Lung (tissue), 11 donors: ENCODE measurements at regions not wholly inside any gene's neighbourhood (a gene's known extent, or its start where the extent isn't known, plus 50 kb on each side); places are given as distances from the start of the nearest gene placed in this dataset.

Source experiments
- ATAC-seq: fragments of 200-7000 bp; cut with Tn5 transposase; one replicate; pipeline ENCODE4 v1.9.1; 2020; ENCODE audit warnings: moderate number of reproducible peaks; ENCODE audit not compliant: insufficient read depth, low FRiP score
- DNase-seq, 3 donors: peaks; one replicate each; pipeline ENCODE4 v3.0.0-alpha.2; 2013 to 2017
- H3K27ac ChIP-seq, 2 donors: one replicate each; pipeline ENCODE4 v1.5.1; 2013; ENCODE audit warnings: mild to moderate bottlenecking in 2 of 2, moderate library complexity in 2 of 2, control low read depth in 1 of 2, inconsistent platforms in 1 of 2, low read depth in 1 of 2, low read length in 1 of 2
- H3K27me3 ChIP-seq, 3 donors: one replicate each; pipeline ENCODE4 v1.5.1; 2013; ENCODE audit warnings: low read length in 2 of 3; ENCODE audit not compliant: control insufficient read depth in 3 of 3, insufficient read depth in 3 of 3
- H3K36me3 ChIP-seq, 4 donors: one replicate each; pipeline ENCODE4 v1.5.1; 2013; ENCODE audit warnings: low read length in 4 of 4, mild to moderate bottlenecking in 1 of 4, moderate library complexity in 1 of 4; ENCODE audit not compliant: control insufficient read depth in 4 of 4, insufficient read depth in 4 of 4
- H3K4me1 ChIP-seq, 5 donors: one replicate each; pipeline ENCODE4 v1.5.1; 2013; ENCODE audit warnings: low read length in 5 of 5, mild to moderate bottlenecking in 2 of 5, moderate library complexity in 1 of 5; ENCODE audit not compliant: control insufficient read depth in 5 of 5, insufficient read depth in 5 of 5
- H3K4me3 ChIP-seq: one replicate; pipeline ENCODE4 v1.5.1; 2013; ENCODE audit warnings: mild to moderate bottlenecking, control low read depth, moderate library complexity
- H3K9ac ChIP-seq, 2 donors: one replicate each; pipeline ENCODE4 v1.5.1; 2013; ENCODE audit warnings: low read length in 2 of 2, control low read depth in 1 of 2; ENCODE audit not compliant: insufficient read depth in 1 of 2
- H3K9me3 ChIP-seq, 4 donors: one replicate each; pipeline ENCODE4 v1.5.1; 2013; ENCODE audit warnings: low read length in 3 of 4, mild to moderate bottlenecking in 1 of 4, moderate library complexity in 1 of 4; ENCODE audit not compliant: control insufficient read depth in 4 of 4, insufficient read depth in 3 of 4
- WGBS, 2 donors: extraction: QIAGEN DNeasy Blood & Tissue Kit; methylation state at CpG; one replicate each; pipeline ENCODE4 v1.1.7; 2013; 5-methylcytosine and 5-hydroxymethylcytosine counted together
- TF ChIP-seq, protein P1 (sequence below): IDR thresholded peaks from 2 replicates; pipeline ENCODE4 v1.5.1; 2012; ENCODE audit warnings: mild to moderate bottlenecking; ENCODE audit errors: control extremely low read depth, extremely low read depth
- donor health status: control.
- donor health status: control.
- donor health status: Bipolar disorder and iron deficiency.
- donor health status: healthy.
- donor health status: DM: yes; HTN: yes; CAD: no.

DNA sequence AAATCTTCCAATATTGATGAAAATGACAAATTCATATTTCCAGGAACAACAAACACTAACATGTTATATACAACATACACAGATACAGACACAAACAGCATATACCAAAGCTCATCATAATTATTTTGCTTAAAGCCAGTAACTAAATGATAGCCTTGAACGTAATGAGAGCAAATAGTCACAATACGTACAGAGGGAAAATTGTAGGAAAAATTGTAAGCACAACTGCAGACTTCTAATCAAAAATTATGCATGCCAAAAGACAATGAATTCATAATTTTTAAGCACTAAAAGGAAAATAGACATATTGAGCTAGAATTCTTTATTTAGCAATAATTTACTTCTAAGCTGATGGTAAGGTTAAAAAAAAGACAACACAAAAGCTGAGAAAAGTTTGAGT is 1466.9 kb upstream of the CELF2 start:
- Histone ChIP-seq H3K27me3 (no peaks in the 10 kb centered on the region), H3K4me3 (no peak overlapping the region), H3K9ac (no peak overlapping the region), H3K4me1 (peaks cover 0 to 9% (median 0%) of the 10 kb centered on the region in 5 donors), H3K27ac (no peak overlapping the region), H3K36me3 (no peaks in the 10 kb centered on the region), H3K9me3 (peaks cover 0 to 3% (median 0%) of the 10 kb centered on the region in 4 donors)
- WGBS, 2 donors, result 91 to 98% methylated on average over 2 of the region's 2 CpGs
- no peak for DNase-seq
- ATAC-seq, result no peak
- TF ChIP-seq, protein P1, sequence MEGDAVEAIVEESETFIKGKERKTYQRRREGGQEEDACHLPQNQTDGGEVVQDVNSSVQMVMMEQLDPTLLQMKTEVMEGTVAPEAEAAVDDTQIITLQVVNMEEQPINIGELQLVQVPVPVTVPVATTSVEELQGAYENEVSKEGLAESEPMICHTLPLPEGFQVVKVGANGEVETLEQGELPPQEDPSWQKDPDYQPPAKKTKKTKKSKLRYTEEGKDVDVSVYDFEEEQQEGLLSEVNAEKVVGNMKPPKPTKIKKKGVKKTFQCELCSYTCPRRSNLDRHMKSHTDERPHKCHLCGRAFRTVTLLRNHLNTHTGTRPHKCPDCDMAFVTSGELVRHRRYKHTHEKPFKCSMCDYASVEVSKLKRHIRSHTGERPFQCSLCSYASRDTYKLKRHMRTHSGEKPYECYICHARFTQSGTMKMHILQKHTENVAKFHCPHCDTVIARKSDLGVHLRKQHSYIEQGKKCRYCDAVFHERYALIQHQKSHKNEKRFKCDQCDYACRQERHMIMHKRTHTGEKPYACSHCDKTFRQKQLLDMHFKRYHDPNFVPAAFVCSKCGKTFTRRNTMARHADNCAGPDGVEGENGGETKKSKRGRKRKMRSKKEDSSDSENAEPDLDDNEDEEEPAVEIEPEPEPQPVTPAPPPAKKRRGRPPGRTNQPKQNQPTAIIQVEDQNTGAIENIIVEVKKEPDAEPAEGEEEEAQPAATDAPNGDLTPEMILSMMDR, result no peak

DNA sequence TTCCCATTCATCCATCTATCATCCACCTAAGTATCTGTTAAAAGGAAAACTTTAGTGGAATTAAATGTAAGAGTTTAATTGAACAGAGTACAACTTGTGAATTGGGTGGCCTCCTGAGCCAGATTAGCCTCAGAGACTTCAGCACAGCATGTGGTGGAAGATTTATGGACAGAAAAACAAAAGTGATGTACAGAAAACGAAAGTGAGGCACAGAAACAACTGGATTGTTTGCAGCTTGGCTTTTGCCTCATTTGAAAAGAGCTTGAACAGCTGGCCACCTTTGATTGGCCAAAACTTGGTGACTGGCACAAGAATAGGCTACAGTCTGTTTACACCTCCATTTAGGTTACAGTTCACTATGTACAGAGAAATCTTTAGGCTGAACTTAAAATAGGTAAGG is 1463.4 kb upstream of the CELF2 start:
- no peak for ATAC-seq
- Histone ChIP-seq H3K9ac (no peak overlapping the region), H3K36me3 (no peaks in the 10 kb centered on the region), H3K4me1 (peaks cover 0 to 7% (median 0%) of the 10 kb centered on the region in 5 donors), H3K27ac (no peak overlapping the region), H3K4me3 (no peak overlapping the region), H3K9me3 (peaks cover 0 to 1% (median 0%) of the 10 kb centered on the region in 4 donors), H3K27me3 (no peaks in the 10 kb centered on the region)
- peak in 1 of 3 donors; percentile 5 for DNase-seq
- 30 to 55% methylated on average over 1 of the region's 1 CpG for WGBS, 2 donors
- TF ChIP-seq, protein P1, result no peak

DNA sequence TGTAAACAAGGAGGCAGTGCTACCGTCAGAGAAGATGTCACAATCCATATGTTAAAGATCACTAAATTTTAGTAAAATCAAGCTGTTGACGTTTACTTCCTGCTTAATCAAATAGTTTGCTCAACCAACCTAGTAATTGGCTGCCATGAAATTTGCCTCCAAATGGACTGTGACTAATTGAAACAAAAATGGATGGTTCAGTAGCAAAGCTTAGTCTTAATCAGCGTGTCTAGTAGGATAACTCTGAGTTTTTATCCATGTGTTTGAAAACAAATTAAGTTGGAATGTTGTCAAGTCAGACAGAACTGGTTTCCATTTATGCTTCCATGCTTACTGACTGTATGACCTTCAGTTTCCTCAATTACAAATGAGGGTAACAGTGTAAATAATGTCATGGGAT is 1456.7 kb upstream of the CELF2 start:
- ATAC-seq, result no peak
- Histone ChIP-seq H3K36me3 (no peaks in the 10 kb centered on the region), H3K27me3 (no peaks in the 10 kb centered on the region), H3K9ac (no peak overlapping the region), H3K27ac (no peak overlapping the region), H3K4me3 (no peak overlapping the region), H3K4me1 (peaks cover 0 to 7% (median 0%) of the 10 kb centered on the region in 5 donors), H3K9me3 (no peaks in the 10 kb centered on the region)
- WGBS, 2 donors, result 68 to 85% methylated on average over 3 of the region's 3 CpGs
- TF ChIP-seq, protein P1, result no peak
- no peak for DNase-seq
